HG03520 (cell line): ENCODE measurements at regions not wholly inside any gene's neighbourhood (a gene's known extent, or its start where the extent isn't known, plus 50 kb on each side); places are given as distances from the start of the nearest gene placed in this dataset.

ENCODE experiments used
- ATAC-seq: cut with Tn5 transposase; IDR thresholded peaks from one replicate; pipeline ENCODE4 v1.9.1; 2021; ENCODE audit warnings: mild to moderate bottlenecking, moderate library complexity; ENCODE audit not compliant: unreplicated experiment

DNA sequence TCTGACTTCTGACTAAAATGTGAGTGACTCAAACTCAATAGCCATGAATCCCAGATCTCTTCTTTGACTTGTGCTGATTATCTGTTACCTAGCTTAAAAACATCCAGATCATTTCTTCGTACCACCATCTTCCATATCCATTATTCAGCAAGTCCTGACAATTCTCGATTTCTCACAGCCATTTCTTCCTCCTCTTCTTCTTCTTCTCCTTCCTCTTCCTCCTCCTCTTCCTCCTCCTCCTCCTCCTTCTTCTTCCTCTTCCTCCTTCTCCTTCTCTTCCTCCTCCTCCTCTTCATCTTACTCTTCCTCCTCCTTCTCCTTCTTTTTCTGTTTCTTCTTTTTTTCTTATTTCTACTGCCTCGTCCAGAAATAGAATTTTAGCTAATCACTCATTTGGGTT lies 77.0 kb upstream of the MAP1B start:
- ATAC-seq: no peak

DNA sequence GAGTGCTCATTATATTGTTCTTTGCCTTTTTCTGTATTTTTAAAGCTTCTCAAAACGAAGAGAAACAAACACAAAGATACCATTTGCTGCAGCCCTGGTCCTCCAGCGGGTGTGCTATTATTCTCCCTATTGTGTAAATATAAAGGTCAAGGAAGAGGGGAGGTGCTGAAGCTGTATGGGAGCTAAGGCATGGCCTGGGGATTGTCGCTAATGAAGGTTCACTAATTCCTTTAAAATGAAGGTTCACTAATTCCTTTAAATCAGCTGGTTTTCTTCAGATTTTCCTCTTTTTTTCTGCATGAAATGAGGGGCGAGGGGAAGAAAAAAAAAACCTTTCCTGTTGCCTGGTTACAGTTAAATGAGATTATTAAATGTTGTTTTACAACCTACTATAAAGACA lies 74.5 kb upstream of the MAP1B start:
- ATAC-seq: no peak

DNA sequence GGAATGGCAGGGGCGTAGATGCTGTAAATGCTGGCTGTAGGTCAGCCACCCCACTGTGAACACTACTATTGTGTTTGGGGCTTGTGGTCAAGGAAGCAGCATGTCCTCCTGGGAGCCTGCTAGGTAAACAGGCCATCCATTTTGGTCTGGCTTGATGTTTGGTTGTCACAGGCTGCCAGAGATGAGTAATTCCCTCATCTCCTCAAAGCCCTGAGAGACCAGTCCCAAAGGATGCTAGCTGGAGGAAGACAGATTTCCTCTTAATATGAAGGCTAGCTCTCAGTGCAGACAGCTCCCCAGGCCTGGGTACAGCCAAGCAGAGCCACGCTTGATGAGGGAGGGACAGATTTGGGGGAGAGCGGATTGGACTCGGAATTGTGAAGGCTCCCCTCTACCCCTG lies 72.5 kb upstream of the MAP1B start:
- ATAC-seq: no peak

DNA sequence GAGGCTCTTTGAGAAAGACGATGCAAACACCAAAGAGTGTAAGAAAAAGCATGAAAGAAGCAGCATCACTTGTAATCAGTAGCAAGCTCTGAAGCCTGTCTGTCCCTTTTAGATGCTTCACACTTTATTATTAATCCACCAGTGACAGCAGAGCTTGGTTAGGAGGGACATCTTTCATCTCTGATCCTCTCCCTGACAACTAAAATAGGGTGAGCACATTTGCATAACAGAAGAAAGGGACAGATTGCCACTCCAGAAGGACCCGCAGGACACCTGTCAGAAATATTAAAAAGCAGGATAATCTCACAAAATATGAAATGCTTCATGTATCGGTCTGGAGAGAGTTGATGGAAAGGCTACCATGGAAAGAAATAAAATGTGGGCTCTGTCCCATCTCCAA lies 71.4 kb upstream of the MAP1B start:
- no peak for ATAC-seq

DNA sequence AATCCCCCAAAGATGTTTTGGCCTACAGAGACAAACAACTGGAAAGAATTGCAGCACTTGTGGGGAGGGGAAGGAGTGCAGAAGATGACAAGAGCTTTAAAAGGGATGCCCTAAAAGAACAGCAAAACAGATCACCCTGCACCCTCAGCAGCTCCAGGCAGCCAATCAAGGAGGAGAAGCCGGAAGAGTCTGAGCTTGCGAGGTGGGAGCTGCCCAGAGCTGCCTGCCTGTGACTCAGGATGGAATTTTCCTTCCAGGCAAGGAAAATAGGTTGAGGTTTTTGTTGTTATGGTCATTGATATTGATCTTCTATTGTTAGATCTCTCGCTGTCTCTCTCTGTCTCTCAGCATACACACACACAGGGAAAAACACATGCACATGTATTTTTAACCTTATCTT lies 70.3 kb upstream of the MAP1B start:
- no peak for ATAC-seq

DNA sequence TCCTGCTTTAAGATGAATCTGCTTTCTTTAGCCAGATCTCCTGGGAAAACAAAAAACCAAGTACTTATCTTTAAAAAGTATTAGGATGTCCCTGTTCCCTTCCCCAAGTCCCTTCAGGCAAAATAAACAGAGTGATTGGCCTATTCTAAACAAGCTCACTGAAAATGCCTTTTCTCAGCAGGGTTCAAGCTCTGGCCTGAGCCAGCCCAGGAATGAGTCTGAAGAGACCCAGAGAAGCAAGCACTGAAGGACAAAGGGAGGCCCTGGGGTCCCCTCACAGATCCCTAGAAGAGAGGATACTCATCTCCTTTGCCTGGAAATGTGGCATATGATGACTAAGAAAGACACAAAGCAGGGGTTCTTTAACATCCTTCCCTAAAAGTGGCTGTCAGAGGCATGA lies 66.8 kb upstream of the MAP1B start:
- ATAC-seq: no peak

DNA sequence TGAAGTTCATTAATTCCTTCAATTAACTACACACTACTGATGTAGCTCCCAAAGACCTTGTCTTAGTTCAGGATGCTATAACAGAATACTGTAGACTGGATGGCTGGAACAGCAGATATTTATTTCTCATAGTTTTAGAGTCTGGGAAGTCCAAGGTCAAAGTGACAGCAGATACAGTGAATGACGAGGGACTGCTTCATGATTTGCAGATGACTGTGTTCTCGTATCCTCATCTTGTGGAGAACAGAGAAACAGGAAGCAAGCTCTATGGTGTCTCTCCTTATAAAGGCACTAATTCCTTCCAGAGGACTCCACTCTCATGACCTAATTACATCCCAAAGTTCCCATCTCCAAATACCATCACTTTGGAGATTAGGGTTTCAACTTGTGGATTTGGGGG lies 65.6 kb upstream of the MAP1B start:
- ATAC-seq: no peak

DNA sequence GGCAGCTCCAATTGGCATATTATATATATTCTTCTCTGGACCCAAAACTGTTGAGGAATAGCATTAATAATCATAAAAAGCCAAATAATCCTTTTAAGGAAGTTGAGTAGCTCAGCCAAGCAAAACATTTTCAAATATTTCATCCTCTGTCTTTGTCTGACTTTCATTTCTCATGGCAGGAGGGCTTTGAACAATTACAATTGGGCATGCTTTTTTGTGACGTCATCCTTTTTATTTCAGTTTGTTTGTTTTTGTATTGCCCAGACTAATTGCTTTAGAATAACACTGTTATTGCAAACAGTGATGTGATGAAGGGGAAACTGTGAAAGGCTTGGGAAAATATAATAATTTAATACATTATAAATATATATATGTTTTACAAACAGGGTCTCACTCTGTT lies 65.2 kb upstream of the MAP1B start:
- no peak for ATAC-seq

DNA sequence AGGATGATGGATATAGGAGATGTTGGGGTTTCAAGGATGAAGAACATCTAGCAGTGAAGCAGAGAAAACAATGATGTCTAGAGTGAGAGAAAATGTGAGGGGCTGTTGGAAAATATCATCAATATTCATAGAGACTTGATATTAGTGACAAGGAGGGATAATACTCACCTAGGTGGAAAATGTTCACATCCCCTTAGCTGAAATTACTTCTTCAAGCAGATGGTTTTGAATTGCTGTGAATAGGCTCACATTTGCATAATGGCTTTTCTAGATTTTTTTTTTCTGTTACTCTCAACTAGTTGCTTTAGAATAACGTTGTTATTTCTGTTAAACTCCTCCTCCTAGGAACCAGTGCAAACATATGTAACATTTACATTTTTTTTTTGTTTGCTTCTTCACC lies 61.6 kb upstream of the MAP1B start:
- no peak for ATAC-seq

DNA sequence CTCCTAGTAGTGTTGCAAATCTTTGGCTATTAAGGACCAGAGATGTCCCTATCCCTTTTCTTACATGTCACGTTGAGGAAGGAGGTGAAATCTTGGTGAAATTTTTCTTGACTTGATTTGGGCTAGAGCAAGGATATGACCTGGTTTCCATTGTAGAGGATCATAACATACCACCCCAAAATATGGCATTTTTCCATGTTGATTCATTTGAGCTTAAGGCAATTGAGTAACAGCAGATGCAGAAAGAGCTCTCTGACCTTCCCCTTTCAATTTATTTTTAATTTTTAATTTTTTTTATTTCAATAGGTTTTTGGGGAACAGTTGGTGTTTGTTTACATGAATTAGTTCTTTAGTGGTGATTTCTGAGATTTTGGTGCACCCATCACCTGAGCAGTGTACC lies 61.2 kb upstream of the MAP1B start:
- no peak for ATAC-seq

DNA sequence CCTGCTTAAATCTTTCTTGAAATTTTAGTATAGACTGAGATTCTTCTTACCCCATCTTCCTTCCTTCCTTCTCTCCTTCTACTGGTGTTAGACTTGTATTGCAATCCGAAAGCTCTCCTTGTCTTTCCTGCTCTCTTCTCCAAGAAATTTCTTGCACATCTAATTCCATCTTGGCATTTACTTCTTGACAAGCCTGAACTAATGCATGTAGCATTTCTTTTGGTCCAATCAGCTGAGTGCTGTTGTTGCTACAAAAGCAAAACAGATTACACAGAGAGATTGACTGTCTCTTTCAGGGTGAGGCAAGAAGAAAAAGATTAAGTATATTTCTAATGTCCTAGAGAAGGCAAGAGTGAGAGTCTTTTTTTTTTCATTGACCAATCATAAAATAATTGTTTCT lies 51.6 kb upstream of the MAP1B start:
- no peak for ATAC-seq
